HUDEP-2 (cell line): ENCODE measurements at regions not wholly inside any gene's neighbourhood (a gene's known extent, or its start where the extent isn't known, plus 50 kb on each side); places are given as distances from the start of the nearest gene placed in this dataset.

Source experiments
- DNase-seq, 76 experiments: peaks; one replicate each; lab custom pipeline; 2025; ENCODE audit not compliant: unreplicated experiment in 76 of 76; lab: John Stamatoyannopoulos, UW

GRCh38 chr5:3878267-3878666 is 282.6 kb downstream of the IRX1 start:
- no peak for DNase-seq

- no peak for DNase-seq
Measured at GRCh38 chr5:3883040-3883439, 287.4 kb downstream of the IRX1 start.

GRCh38 chr5:3886524-3887451 is 291.2 kb downstream of the IRX1 start:
- DNase-seq = no peak

DNA sequence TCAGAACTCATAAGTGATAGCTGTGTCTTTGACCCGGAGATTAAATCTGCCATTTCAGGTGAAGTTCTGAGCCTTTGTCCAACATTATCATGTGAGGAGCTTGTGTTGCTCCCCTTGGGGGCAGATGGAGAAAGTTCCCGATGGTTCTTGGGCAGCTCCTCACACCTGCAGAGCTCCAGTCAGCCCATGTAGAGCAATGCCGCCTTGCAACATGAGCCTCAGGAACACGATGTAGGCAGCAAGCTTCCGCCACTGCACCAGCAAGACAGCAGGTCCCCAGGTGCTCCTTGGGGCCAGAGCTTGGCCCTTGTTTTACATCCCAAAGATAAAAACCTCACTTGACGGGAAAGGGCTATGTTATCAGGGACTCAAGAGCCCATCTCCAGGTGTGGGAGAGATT is 292.7 kb downstream of the IRX1 start:
- no peak for DNase-seq

DNA sequence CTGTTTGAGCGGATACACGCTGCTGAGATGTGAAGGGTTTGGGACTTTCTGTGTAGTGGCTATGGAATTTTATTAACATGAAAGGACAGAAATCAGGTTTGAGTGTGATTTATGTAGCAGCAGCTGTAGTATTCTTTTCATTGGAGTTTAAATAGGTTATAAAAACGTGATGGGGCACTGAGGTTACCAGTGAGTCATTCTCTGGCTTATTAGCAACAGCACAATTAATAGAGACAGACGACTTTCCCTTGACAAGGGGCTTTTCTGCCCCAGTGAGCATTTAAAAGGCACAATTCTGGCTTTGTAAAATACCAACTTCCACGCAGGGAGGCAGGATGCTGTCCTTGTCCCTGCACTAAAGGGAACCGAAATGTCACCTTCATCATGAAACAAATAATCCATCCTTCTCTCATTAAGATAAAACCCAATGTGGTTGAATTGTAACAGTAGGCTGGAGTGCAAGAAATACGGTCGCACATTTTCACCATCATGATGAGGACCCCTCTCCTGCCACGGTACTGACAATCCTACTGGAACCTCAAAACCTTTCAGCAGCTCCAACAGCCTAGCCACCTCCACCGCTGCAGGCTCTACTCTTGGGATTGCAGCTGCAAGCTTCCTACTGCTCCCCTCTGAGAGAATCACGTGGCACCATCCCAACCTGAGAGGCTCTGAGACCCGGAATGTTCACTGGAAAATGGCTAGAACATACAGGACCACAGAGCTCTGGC is 293.9 kb downstream of the IRX1 start:
- DNase-seq = no peak

GRCh38 chr5:3891113-3891512 is 295.5 kb downstream of the IRX1 start:
- no peak for DNase-seq

DNA sequence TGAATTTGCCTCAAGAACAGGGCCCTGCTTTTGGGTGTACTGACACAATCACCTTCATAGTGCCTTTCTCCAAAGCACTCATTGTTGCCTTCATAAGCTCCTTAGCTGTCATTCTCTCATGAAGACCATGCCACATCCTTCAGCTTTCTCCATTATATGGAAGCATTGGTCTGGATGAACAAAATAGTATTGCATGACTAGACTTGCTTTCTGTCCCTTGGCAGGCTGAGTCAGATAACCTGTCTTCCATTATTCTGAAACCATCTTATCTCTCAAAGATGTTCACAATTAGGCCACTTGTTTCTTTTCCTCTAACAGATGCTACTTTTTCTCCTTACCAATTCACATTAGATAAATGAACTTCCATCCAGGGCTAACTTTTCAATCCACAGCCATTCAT is 297.9 kb downstream of the IRX1 start:
- no peak for DNase-seq

DNA sequence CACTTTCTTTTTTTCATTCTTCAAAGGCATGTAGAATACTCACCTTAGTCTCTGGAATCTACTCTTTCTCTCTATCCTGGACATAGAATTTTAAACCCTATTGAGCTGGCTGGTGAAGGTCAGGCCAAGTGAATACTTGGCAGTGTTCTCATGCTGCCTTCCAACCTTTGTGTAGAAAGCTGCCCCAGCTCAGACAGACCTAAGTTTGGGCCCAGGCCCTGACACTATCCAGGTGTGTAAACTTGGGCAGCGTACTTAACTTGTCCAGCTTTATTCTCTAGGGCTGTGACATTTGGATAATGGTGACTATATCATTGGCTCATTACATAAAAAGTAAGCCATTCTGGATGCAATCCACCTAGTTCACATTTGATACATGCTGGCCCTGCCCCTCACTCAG is 298.3 kb downstream of the IRX1 start:
- DNase-seq = no peak

GRCh38 chr5:3896098-3896497 is 300.5 kb downstream of the IRX1 start:
- DNase-seq = no peak

DNA sequence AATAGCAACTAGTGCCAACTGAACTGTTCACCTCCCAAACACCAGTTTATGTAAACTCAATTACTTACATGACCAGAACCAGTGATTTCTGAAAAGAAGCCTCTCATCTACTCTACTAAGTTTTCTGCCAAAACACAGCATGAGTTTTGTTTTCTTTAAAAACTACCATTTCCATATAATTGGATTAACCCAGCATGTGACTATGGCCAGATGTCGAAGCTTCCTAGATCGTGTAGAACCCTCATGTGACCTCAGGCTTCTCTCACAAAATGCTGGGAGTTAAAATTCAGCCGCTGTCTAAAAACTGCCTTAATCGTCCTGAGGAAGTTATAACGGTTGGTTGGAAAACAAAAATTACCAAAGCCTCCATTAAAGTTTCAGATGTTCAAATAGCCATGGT is 303.5 kb downstream of the IRX1 start:
- DNase-seq = no peak

- no peak for DNase-seq
Measured at GRCh38 chr5:3904584-3904983, 309.0 kb downstream of the IRX1 start.

- DNase-seq = no peak
Measured at GRCh38 chr5:3905031-3905430, 309.4 kb downstream of the IRX1 start.

- no peak for DNase-seq
Measured at GRCh38 chr5:3905521-3905920, 309.9 kb downstream of the IRX1 start.

GRCh38 chr5:3911111-3911510 is 315.5 kb downstream of the IRX1 start:
- no peak for DNase-seq

- no peak for DNase-seq
Measured at GRCh38 chr5:3911773-3912172, 316.1 kb downstream of the IRX1 start.

- DNase-seq = no peak
Measured at GRCh38 chr5:3912790-3913189, 317.2 kb downstream of the IRX1 start.

- no peak for DNase-seq
Measured at GRCh38 chr5:3913279-3913678, 317.6 kb downstream of the IRX1 start.

DNA sequence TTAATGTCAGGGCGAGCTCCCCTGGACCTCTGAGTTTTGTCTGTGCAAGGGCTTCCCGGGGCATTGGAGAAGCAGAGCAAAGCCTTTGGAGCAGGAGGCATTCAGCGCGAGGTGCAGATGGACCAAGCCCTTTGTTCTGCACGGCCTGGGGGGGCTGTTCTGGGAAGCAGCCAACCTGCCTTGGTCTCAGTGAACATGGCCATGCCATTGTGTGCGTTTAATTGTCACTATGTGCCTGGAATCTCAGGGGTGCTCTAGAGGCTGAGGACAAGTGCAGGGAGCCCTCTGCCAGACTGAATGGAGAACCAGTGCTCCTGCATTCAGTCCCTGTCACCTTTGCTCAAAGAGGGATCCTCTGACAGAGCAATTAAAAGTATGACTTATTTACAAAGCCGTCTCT is 329.4 kb downstream of the IRX1 start:
- no peak for DNase-seq

GRCh38 chr5:3925935-3926334 is 330.3 kb downstream of the IRX1 start:
- DNase-seq = no peak

DNA sequence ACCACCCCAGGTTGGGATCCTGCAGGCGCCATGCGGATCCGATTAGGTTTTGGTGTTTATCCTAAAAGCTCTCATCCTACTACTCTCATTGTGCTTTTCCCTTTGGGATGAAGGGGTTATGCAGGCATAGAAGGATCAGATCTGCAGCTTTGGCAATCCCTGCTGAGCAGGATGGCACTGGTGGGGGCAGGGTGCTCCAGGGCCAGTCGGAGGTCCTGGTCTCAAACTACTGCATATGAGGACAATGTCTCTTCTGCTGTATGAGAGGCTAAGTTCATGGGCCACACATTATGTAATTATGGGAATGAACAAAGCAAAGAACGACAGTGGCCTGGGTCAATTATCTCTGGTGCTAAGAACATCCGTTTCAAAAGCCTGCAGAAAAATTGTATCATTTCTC is 334.2 kb downstream of the IRX1 start:
- DNase-seq = no peak

- DNase-seq = no peak
Measured at GRCh38 chr5:3931976-3932375, 336.3 kb downstream of the IRX1 start.

GRCh38 chr5:3933536-3933935 is 337.9 kb downstream of the IRX1 start:
- no peak for DNase-seq
